Astrocyte of the spinal cord (primary cell): ENCODE measurements at regions not wholly inside any gene's neighbourhood (a gene's known extent, or its start where the extent isn't known, plus 50 kb on each side); places are given as distances from the start of the nearest gene placed in this dataset.

Experiments
- DNase-seq: peaks from one replicate; pipeline ENCODE4 v3.0.0; 2011; ENCODE audit warnings: low read depth, low spot score
- H3K4me3 ChIP-seq: 2 replicates; pipeline ENCODE4 v1.5.1; 2011; ENCODE audit warnings: low read depth, mild to moderate bottlenecking, low read length, moderate library complexity
- in situ Hi-C: cut with HindIII; loops from 2 replicates; pipeline ENCODE4 v1.10.0; 2017; ENCODE audit warnings: low sequenced_read_pairs
- TF ChIP-seq, protein P1 (sequence below): IDR thresholded peaks from 2 replicates; pipeline ENCODE4 v1.5.1; 2012; ENCODE audit warnings: low read depth, mild to moderate bottlenecking, low read length, inconsistent platforms

DNA sequence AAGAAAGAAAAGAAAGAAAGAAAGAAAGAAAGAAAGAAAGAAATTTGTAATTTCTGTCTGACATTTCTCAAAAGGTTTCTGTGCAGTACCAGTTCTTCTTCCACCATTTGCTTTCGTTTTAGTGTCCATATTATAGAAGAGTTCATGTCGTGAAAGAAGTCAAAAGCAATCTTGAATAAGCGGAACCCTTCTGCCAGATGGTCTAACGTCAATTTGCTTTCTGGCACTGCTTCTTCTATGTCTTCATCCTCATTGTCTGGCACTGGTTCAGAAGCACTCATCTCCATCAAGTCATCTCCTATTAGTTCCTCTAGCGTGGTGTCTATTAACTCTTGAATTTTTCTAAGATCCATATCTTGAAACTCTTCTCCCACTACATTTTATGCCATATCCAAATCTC lies 170.0 kb upstream of the KCTD3 start:
- in situ Hi-C loops, result no loop called here
- DNase-seq, result no peak
- no peak overlapping the region for H3K4me3 ChIP-seq
- TF ChIP-seq, protein P1, sequence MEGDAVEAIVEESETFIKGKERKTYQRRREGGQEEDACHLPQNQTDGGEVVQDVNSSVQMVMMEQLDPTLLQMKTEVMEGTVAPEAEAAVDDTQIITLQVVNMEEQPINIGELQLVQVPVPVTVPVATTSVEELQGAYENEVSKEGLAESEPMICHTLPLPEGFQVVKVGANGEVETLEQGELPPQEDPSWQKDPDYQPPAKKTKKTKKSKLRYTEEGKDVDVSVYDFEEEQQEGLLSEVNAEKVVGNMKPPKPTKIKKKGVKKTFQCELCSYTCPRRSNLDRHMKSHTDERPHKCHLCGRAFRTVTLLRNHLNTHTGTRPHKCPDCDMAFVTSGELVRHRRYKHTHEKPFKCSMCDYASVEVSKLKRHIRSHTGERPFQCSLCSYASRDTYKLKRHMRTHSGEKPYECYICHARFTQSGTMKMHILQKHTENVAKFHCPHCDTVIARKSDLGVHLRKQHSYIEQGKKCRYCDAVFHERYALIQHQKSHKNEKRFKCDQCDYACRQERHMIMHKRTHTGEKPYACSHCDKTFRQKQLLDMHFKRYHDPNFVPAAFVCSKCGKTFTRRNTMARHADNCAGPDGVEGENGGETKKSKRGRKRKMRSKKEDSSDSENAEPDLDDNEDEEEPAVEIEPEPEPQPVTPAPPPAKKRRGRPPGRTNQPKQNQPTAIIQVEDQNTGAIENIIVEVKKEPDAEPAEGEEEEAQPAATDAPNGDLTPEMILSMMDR, result no peak

DNA sequence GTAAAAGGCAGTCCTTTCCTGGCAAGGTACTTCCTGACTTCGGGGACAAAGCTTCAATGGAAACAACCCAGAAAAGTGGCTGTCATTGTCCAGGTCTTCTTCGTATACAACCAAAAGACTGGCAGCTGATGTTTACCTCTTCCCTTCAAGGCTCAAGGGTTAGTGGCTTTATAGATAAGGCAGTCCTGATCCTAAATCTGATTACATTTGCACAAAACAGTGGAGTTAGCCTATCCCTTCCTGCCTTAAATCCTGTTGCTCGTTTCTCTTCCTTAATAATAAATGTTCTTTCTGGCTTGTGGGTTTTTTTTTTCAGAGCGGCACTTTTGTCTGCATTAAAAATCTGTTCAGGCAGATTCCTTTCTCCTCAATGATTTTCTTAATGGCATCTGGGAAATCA lies 169.3 kb upstream of the KCTD3 start:
- DNase-seq, result no peak
- no peak overlapping the region for H3K4me3 ChIP-seq
- TF ChIP-seq, protein P1, result no peak
- in situ Hi-C loops, result no loop called here

DNA sequence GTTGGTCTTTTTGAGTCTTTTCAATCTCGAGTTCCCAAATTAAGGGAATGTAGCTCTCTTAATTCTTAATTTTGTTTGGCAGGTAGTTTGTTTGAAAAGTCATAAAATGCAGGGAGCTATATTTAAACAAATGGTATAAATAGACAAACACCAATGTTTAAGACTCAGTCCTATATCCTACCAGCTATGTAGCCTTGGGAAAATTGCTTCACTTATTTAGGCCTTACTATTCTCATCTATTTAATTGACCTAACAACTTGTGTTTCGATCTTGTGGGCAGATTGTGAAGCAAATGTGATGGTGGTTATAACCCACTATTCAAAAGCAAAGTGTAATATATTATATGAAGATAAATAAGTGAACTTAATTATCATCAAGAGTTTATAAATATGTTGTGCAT lies 167.3 kb upstream of the KCTD3 start:
- no peak overlapping the region for H3K4me3 ChIP-seq
- no peak for DNase-seq
- TF ChIP-seq, protein P1, result no peak
- in situ Hi-C loops, result no loop called here

DNA sequence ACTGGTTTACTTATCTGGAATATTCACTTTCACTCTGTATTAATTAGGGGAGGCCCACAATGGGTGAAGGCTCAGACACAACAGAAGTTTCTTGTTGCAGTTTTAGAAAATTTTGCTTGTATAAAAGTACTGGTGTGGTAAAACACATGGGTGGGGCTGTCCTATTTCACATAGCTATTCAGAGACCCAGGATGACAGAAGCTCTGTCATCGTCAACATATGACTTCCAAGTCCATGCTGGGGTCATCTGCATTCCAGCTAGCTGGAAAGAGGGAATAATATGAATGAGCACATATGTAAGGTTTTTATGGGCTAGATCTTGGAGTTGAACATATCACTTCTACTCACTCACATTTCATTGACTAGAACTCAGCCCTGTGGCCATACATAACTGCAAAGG lies 166.4 kb upstream of the KCTD3 start:
- TF ChIP-seq, protein P1, result no peak
- no peak overlapping the region for H3K4me3 ChIP-seq
- DNase-seq, result no peak
- in situ Hi-C loops, result no loop called here

DNA sequence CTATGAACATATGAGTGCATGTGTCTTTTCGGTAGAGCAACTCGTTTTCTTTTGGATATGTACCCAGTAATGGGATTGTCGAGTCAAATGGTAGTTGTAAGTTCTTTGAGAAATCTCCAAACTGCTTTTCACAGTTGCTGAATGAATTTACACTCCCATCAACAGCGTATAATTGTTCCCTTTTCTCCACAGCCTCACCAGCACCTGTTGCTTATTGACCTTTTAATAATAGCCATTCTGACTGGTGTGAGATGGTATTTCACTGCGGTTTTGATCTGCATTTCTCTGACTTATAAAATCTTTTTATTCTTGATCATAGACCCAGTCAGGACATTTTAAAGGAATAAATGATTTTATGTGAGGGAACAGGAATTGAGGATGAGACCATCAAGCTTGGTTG lies 165.0 kb upstream of the KCTD3 start:
- no peak for DNase-seq
- TF ChIP-seq, protein P1, result no peak
- in situ Hi-C loops, result no loop called here
- H3K4me3 ChIP-seq, result no peak overlapping the region

DNA sequence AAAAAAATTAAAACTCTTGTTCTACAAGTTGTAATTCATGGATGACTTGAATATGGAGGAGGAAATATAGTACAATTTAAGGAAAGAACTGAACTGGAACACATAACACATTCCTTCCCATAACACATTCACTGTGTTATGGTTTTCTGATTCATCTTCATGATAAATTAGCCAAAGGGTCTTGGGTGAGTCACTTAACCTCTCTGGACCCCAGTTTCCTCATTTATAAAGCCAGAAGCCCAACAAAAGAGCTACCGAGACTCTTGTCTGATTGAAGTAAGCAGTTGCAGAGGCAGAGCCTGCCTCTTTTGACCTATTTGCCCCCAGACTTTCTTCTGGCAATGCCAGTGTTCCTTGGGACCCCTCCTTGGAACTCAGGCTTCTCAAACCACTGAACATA lies 161.9 kb upstream of the KCTD3 start:
- in situ Hi-C loops, result no loop called here
- no peak overlapping the region for H3K4me3 ChIP-seq
- TF ChIP-seq, protein P1, result no peak
- peak; percentile 43 for DNase-seq

DNA sequence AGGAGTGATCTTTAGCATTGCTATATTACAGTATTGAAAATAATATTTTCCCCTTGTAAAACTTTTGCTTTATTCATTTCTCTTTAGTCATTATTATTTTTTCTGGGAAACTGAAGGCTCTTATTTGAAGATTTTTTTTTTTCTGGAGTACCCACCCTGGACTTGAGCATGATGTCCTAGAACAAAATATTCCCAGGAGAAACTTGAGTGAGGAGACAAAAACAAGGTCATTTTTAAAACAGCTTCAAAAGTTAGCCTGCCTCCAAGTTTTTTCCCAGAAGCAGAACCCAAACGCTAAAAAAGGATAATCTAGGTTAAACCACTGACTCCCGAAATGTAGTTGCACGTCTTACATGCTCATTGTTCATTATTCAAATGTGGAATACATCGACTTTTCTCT lies 160.2 kb upstream of the KCTD3 start:
- DNase-seq, result no peak
- in situ Hi-C loops, result no loop called here
- TF ChIP-seq, protein P1, result no peak

More for the DNA sequence above, 160.2 kb upstream of the KCTD3 start:
- H3K4me3 ChIP-seq, result no peak overlapping the region
